Heart left ventricle (tissue), 16 donors: ENCODE measurements at regions not wholly inside any gene's neighbourhood (a gene's known extent, or its start where the extent isn't known, plus 50 kb on each side); places are given as distances from the start of the nearest gene placed in this dataset.

Experiments
- ATAC-seq, 4 donors: fragments of 200-7000 bp; cut with Tn5 transposase; one replicate each; pipeline ENCODE4 v1.9.1; 2020 to 2022; ENCODE audit warnings: moderate library complexity in 4 of 4, mild to moderate bottlenecking in 3 of 4, moderate number of reproducible peaks in 1 of 4
- DNase-seq, 5 donors: peaks; one replicate each; pipeline ENCODE4 v3.0.0-alpha.2; 2020
- H3K27ac ChIP-seq, 12 donors: fragments of 200-600 bp; sonication (generic) in 4 of 12; one replicate each; pipeline versions ENCODE4 v1.5.0 to v1.8.0; 2016 to 2022; ENCODE audit warnings: mild to moderate bottlenecking in 2 of 12
- H3K27me3 ChIP-seq, 9 donors: fragments of 200-600 bp; sonication (generic) in 2 of 9; one replicate each; pipeline versions ENCODE4 v1.5.1 to v1.8.0; 2016 to 2022; ENCODE audit warnings: mild to moderate bottlenecking in 3 of 9
- H3K36me3 ChIP-seq, 9 donors: fragments of 200-600 bp; sonication (generic) in 2 of 9; one replicate each; pipeline versions ENCODE4 v1.5.0 to v1.8.0; 2018 to 2022; ENCODE audit warnings: mild to moderate bottlenecking in 2 of 9
- H3K4me1 ChIP-seq, 12 donors: fragments of 200-600 bp; sonication (generic) in 4 of 12; one replicate each; pipeline versions ENCODE4 v1.5.0 to v1.8.0; 2016 to 2022; ENCODE audit warnings: mild to moderate bottlenecking in 3 of 12
- H3K4me3 ChIP-seq, 12 donors: fragments of 200-600 bp; sonication (generic) in 4 of 12; one replicate each; pipeline versions ENCODE4 v1.5.0 to v1.8.0; 2017 to 2022; ENCODE audit warnings: mild to moderate bottlenecking in 9 of 12, moderate library complexity in 4 of 12
- H3K9me3 ChIP-seq, 12 donors: fragments of 200-600 bp; sonication (generic) in 4 of 12; one replicate each; pipeline versions ENCODE4 v1.5.0 to v1.8.0; 2016 to 2022; ENCODE audit warnings: mild to moderate bottlenecking in 1 of 12
- POLR2A ChIP-seq, 2 donors: fragments of 450-650 bp; IDR thresholded peaks; one replicate each; pipeline ENCODE4 v1.6.1; 2017; ENCODE audit warnings: antibody characterized with exemption in 2 of 2, mild to moderate bottlenecking in 2 of 2, moderate library complexity in 2 of 2
- WGBS, 4 donors: extraction: QIAGEN DNeasy Blood & Tissue Kit in 2 of 4; methylation state at CpG; one replicate each; pipeline versions ENCODE4 v1.1.5 to v1.1.7; 2013 to 2018; 5-methylcytosine and 5-hydroxymethylcytosine counted together
- intact Hi-C, 10 donors: fragments of 100-400 bp; cut with DNase I; formaldehyde crosslinking; loops; one replicate each; pipeline versions ENCODE4 v1.11.1 to v1.14.2; 2022
- TF ChIP-seq, protein P1 (sequence below), 12 donors: fragments of 200-600 bp; sonication (generic) in 4 of 12; IDR thresholded peaks; one replicate each; pipeline versions ENCODE4 v1.5.0 to v1.8.0; 2018 to 2022; ENCODE audit warnings: antibody characterized with exemption in 12 of 12, mild to moderate bottlenecking in 5 of 12
- donor health status: ischemic (EF 13 %, LVEDD 7.1; RV severe dilation, severe dysfunction).
- donor health status: healthy with polysubstance abuse.
- donor health status: DM: no; HTN: yes; CAD: no.
- donor health status: DM: no; HTN: no; CAD: no.
- donor health status: ischemic (EF 25% LVEDD 6.9; RV normal size, moderate dysfunction).
- donor health status: ischemic (EF 25% LVEDD 5.7; RV mildly dilated, moderate dysfunction).
- donor health status: healthy.
- donor health status: DM: yes; HTN: yes; CAD: no.
- donor health status: ischemic (EF 35%, LVEDD 5.7; RV mildly dilated, moderate dysfunction).
- donor health status: nonischemic (EF 11% LVEDD 7.7; RV severe dilation, severe dysfunction).
- donor health status: DM: yes; HTN: yes; CAD: no.
- donor health status: PGD.
- donor health status: ischemic (EF 29% LVEDD 5.4; RV normal size, mild dysfunction).
- donor health status: nonischemic (EF 23%, LVEDD 6.1; RV moderate dilation, normal function).

GRCh38 chr20:50312002-50312681 is 121.5 kb downstream of the CEBPB start:
- intact Hi-C loops: loop anchor here in 2 of 10 donors (5.0 to 10.0 kb wide), 2 partner anchors 63 to 120 kb away; partner anchors contain the start of gene CEBPB (in 1 of the 2)
- DNase-seq: no peak
- Histone ChIP-seq H3K36me3 (no peaks in the 10 kb centered on the region), H3K4me1 (peaks cover 3 to 51% (median 24%) of the 10 kb centered on the region in 12 donors), H3K9me3 (peaks cover 0 to 4% (median 0%) of the 10 kb centered on the region in 12 donors), H3K27ac (peak overlapping the region; percentile 6 to 76 (median 59)), H3K27me3 (no peaks in the 10 kb centered on the region), H3K4me3 (no peak overlapping the region)
- ATAC-seq: no peak
- WGBS, 4 donors: 76 to 89% (median 84%) methylated on average over 4 to 5 of the region's 5 CpGs
- no peak for TF ChIP-seq POLR2A (IDR thresholded peaks at IDR 0.05)
- TF ChIP-seq, protein P1, sequence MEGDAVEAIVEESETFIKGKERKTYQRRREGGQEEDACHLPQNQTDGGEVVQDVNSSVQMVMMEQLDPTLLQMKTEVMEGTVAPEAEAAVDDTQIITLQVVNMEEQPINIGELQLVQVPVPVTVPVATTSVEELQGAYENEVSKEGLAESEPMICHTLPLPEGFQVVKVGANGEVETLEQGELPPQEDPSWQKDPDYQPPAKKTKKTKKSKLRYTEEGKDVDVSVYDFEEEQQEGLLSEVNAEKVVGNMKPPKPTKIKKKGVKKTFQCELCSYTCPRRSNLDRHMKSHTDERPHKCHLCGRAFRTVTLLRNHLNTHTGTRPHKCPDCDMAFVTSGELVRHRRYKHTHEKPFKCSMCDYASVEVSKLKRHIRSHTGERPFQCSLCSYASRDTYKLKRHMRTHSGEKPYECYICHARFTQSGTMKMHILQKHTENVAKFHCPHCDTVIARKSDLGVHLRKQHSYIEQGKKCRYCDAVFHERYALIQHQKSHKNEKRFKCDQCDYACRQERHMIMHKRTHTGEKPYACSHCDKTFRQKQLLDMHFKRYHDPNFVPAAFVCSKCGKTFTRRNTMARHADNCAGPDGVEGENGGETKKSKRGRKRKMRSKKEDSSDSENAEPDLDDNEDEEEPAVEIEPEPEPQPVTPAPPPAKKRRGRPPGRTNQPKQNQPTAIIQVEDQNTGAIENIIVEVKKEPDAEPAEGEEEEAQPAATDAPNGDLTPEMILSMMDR (IDR thresholded peaks at IDR 0.05): no peak

- H3K4me3 ChIP-seq: no peak overlapping the region
- ATAC-seq (peak in 3 of 4 donors; percentile 19 to 51 (median 35)), DNase-seq (peak; percentile 78 to 82 (median 80))
- peak overlapping the region; percentile 6 to 76 (median 59) for H3K27ac ChIP-seq
- TF ChIP-seq, protein P1 (IDR thresholded peaks at IDR 0.05): no peak
- no peak for TF ChIP-seq POLR2A (IDR thresholded peaks at IDR 0.05)
- H3K9me3 ChIP-seq: peaks cover 0 to 4% (median 0%) of the 10 kb centered on the region in 12 donors
- H3K36me3 ChIP-seq: no peaks in the 10 kb centered on the region
- intact Hi-C loops: loop anchor here in 2 of 10 donors (5.0 to 10.0 kb wide), 2 partner anchors 62 to 121 kb away; partner anchors contain the start of gene CEBPB (in 1 of the 2)
- H3K27me3 ChIP-seq: no peaks in the 10 kb centered on the region
- 22 to 32% (median 30%) methylated on average over 16 of the region's 16 CpGs for WGBS, 4 donors
- H3K4me1 ChIP-seq: peaks cover 3 to 52% (median 24%) of the 10 kb centered on the region in 12 donors
Observed at GRCh38 chr20:50312682-50313521, 122.3 kb downstream of the CEBPB start.

DNA sequence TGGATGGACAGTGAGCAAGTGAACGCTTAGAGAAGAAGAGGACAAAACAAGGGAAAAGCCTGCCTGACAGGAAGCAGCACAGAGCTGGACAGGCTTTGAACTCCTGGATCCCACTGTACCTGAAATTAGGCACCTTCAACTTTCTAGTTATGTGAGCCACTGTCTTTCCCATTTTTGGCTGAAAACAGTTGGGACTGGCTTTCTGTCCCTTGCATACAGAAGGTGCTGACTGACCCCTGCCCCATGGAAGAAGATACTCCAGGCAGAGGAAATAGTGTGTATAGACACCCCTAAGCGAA is 122.8 kb downstream of the CEBPB start:
- Histone ChIP-seq H3K27me3 (no peaks in the 10 kb centered on the region), H3K36me3 (no peaks in the 10 kb centered on the region), H3K4me1 (peaks cover 0 to 47% (median 19%) of the 10 kb centered on the region in 12 donors), H3K4me3 (no peak overlapping the region), H3K27ac (peak overlapping the region in 7 of 12 donors; percentile 15 to 74 (median 59)), H3K9me3 (peaks cover 0 to 4% (median 0%) of the 10 kb centered on the region in 12 donors)
- ATAC-seq (no peak), DNase-seq (no peak)
- intact Hi-C loops: loop anchor here in 2 of 10 donors (5.0 to 10.0 kb wide), 2 partner anchors 61 to 121 kb away; partner anchors contain the start of gene CEBPB (in 1 of the 2)
- WGBS, 4 donors: 86 to 94% (median 90%) methylated on average over 2 of the region's 2 CpGs
- no peak for TF ChIP-seq POLR2A (IDR thresholded peaks at IDR 0.05)
- TF ChIP-seq, protein P1 (IDR thresholded peaks at IDR 0.05): no peak
